HCT116 (cell line): ENCODE measurements at regions not wholly inside any gene's neighbourhood (a gene's known extent, or its start where the extent isn't known, plus 50 kb on each side); places are given as distances from the start of the nearest gene placed in this dataset.

Source experiments
- ATAC-seq: fragments of 200-7000 bp; cut with Tn5 transposase; 2 replicates; pipeline ENCODE4 v1.9.1; 2020; ENCODE audit warnings: mild to moderate bottlenecking, moderate library complexity
- BruUV-seq: library from RNA; stranded (reverse); fragments of 400-500 nt; replicated peaks from 2 replicates; lab custom pipeline; 2021; lab: Mats Ljungman, UMichigan
- CTCF ChIA-PET: fragments of 300-600 bp; sonication (Branson Sonifier 250); formaldehyde crosslinking; loops from one replicate; lab custom pipeline; 2021; ENCODE audit warnings: antibody characterized with exemption; lab: Charles Lee
- POLR2A ChIA-PET: fragments of 300-600, 350-600 bp; sonication (Branson Sonifier 250); formaldehyde crosslinking; loops from one replicate; lab custom pipeline; 2021; ENCODE audit warnings: antibody characterized with exemption; lab: Charles Lee
- RAD21 ChIA-PET, 2 experiments: fragments of 300-600 bp; sonication (Branson Sonifier 250); formaldehyde crosslinking; loops; one replicate each; lab custom pipeline; 2023; ENCODE audit warnings: low total read pairs in 2 of 2; ENCODE audit not compliant: uncharacterized antibody in 2 of 2, unreplicated experiment in 2 of 2, low non-redundant PET in 1 of 2; lab: Charles Lee
- DNase-seq: peaks from one replicate; pipeline ENCODE4 v3.0.0-alpha.2; 2010; ENCODE audit warnings: low read depth, low spot score
- H2AFZ ChIP-seq: fragments of 200-600 bp; shearing (Covaris generic), sonication (generic); 2 replicates; pipeline ENCODE4 v1.6.1; 2017; ENCODE audit warnings: low read depth, mixed run types, mixed read lengths, antibody characterized with exemption, low read length; ENCODE audit not compliant: poor library complexity, severe bottlenecking
- H3K27ac ChIP-seq: 2 replicates; pipeline ENCODE4 v1.5.1; 2012; ENCODE audit warnings: low read depth, low read length
- H3K27me3 ChIP-seq: fragments of 200-600 bp; sonication (generic); 2 replicates; pipeline ENCODE4 v1.6.1; 2016; ENCODE audit warnings: mixed run types, low read length, mixed read lengths; ENCODE audit not compliant: insufficient read depth
- H3K36me3 ChIP-seq, 2 experiments: fragments of 200-500 bp in 1 of 2; fragments of 200-600 bp in 1 of 2; sonication (Bioruptor generic) in 1 of 2; sonication (generic) in 1 of 2; 2 replicates each; pipeline versions ENCODE4 v1.5.1 to v1.6.1; 2014 to 2016; ENCODE audit warnings: low read length in 2 of 2, inconsistent platforms in 1 of 2, mixed read lengths in 1 of 2, mixed run types in 1 of 2; ENCODE audit not compliant: insufficient read depth in 2 of 2, control insufficient read depth in 1 of 2
- H3K4me1 ChIP-seq, 2 experiments: fragments of 200-600 bp in 1 of 2; sonication (generic) in 1 of 2; 2 replicates each; pipeline versions ENCODE4 v1.5.1 to v1.6.1; 2012 to 2017; ENCODE audit warnings: low read length in 2 of 2, inconsistent platforms in 1 of 2, mild to moderate bottlenecking in 1 of 2, mixed read lengths in 1 of 2, mixed run types in 1 of 2, moderate library complexity in 1 of 2; ENCODE audit not compliant: insufficient read depth in 2 of 2, control insufficient read depth in 1 of 2
- H3K4me2 ChIP-seq: fragments of 200-600 bp; sonication (generic); 2 replicates; pipeline ENCODE4 v1.6.1; 2017; ENCODE audit warnings: mixed run types, low read length, mixed read lengths
- H3K4me3 ChIP-seq, 2 experiments: fragments of 200-600 bp in 1 of 2; sonication (generic) in 1 of 2; replicated peaks in 1 of 2; 2 replicates each; pipeline ENCODE4 v1.5.1; 2011 to 2016; ENCODE audit warnings: low read length in 2 of 2, control low read depth in 1 of 2, low read depth in 1 of 2, mild to moderate bottlenecking in 1 of 2, mixed read lengths in 1 of 2, mixed run types in 1 of 2
- H3K79me2 ChIP-seq: fragments of 200-600 bp; sonication (generic); 2 replicates; pipeline ENCODE4 v1.6.1; 2017; ENCODE audit warnings: mild to moderate bottlenecking, mixed run types, low read length, moderate library complexity, mixed read lengths; ENCODE audit not compliant: insufficient read depth
- H3K9ac ChIP-seq: fragments of 200-600 bp; sonication (generic); 2 replicates; pipeline ENCODE4 v1.6.1; 2016; ENCODE audit warnings: low read length, mixed read lengths
- H3K9me2 ChIP-seq: fragments of 200-600 bp; sonication (generic), shearing (Covaris generic); 2 replicates; pipeline ENCODE4 v1.6.1; 2017; ENCODE audit warnings: mixed run types, mild to moderate bottlenecking, moderate library complexity; ENCODE audit not compliant: insufficient read depth
- H3K9me3 ChIP-seq, 2 experiments: fragments of 200-500 bp in 1 of 2; fragments of 200-600 bp in 1 of 2; sonication (Bioruptor generic) in 1 of 2; sonication (generic) in 1 of 2; 2 replicates each; pipeline ENCODE4 v1.6.1; 2014 to 2017; ENCODE audit warnings: low read length in 2 of 2, mixed read lengths in 2 of 2, inconsistent platforms in 1 of 2, low read depth in 1 of 2, mild to moderate bottlenecking in 1 of 2, mixed run types in 1 of 2, moderate library complexity in 1 of 2; ENCODE audit not compliant: control insufficient read depth in 1 of 2, insufficient read depth in 1 of 2
- H4K20me1 ChIP-seq: fragments of 200-600 bp; sonication (generic), shearing (Covaris generic); 2 replicates; pipeline ENCODE4 v1.6.1; 2017; ENCODE audit warnings: mixed run types, mild to moderate bottlenecking, moderate library complexity; ENCODE audit not compliant: insufficient read depth
- ATF3 ChIP-seq: IDR thresholded peaks from 2 replicates; pipeline ENCODE4 v1.6.1; 2012
- CBX3 ChIP-seq: IDR thresholded peaks from 2 replicates; pipeline ENCODE4 v1.6.1; 2012; ENCODE audit warnings: low read depth
- CTCF ChIP-seq, 3 experiments: fragments of 200-600 bp in 1 of 3; sonication (generic) in 1 of 3; IDR thresholded peaks in 2 of 3; conservative IDR thresholded peaks in 1 of 3; 2 replicates each; pipeline ENCODE4 v1.5.1; 2012 to 2017; ENCODE audit warnings: low read depth in 2 of 3, low read length in 2 of 3, antibody characterized with exemption in 1 of 3, borderline replicate concordance in 1 of 3, control low read depth in 1 of 3, mild to moderate bottlenecking in 1 of 3, mixed read lengths in 1 of 3, mixed run types in 1 of 3, moderate library complexity in 1 of 3; ENCODE audit not compliant: insufficient read depth in 1 of 3
- EGR1 ChIP-seq: IDR thresholded peaks from 2 replicates; pipeline ENCODE4 v1.6.1; 2012; ENCODE audit warnings: low read depth
- ELF1 ChIP-seq: IDR thresholded peaks from 2 replicates; pipeline ENCODE4 v1.6.1; 2012; ENCODE audit warnings: low read depth, borderline replicate concordance
- EZH2 ChIP-seq: fragments of 200-600 bp; sonication (generic); IDR thresholded peaks from 2 replicates; pipeline ENCODE4 v1.6.1; 2017; ENCODE audit warnings: antibody characterized with exemption, mixed run types
- EZH2phosphoT487 ChIP-seq: fragments of 200-600 bp; IDR thresholded peaks from 2 replicates; pipeline ENCODE4 v1.6.1; 2018; ENCODE audit warnings: antibody characterized with exemption, borderline replicate concordance
- JUND ChIP-seq: IDR thresholded peaks from 2 replicates; pipeline ENCODE4 v1.6.1; 2012
- MAX ChIP-seq: IDR thresholded peaks from 2 replicates; pipeline ENCODE4 v1.6.1; 2012
- RAD21 ChIP-seq: IDR thresholded peaks from 2 replicates; pipeline ENCODE4 v1.6.1; 2012; ENCODE audit warnings: low read depth, mild to moderate bottlenecking
- REST ChIP-seq: IDR thresholded peaks from 2 replicates; pipeline ENCODE4 v1.6.1; 2012; ENCODE audit warnings: low read depth
- SIN3A ChIP-seq: IDR thresholded peaks from 2 replicates; pipeline ENCODE4 v1.6.1; 2012; ENCODE audit warnings: low read depth
- TCF7L2 ChIP-seq: IDR thresholded peaks from 2 replicates; pipeline ENCODE4 v1.7.0; 2011; ENCODE audit warnings: borderline replicate concordance, inconsistent platforms; ENCODE audit not compliant: insufficient read depth, insufficient read length; ENCODE audit errors: extremely low read depth
- ZFX ChIP-seq: fragments of 450-650 bp; IDR thresholded peaks from 2 replicates; pipeline ENCODE4 v1.6.1; 2017
- ZNF274 ChIP-seq: fragments of 200-500 bp; sonication (Bioruptor generic); IDR thresholded peaks from 2 replicates; pipeline ENCODE4 v1.6.1; 2014; ENCODE audit warnings: mild to moderate bottlenecking, low read depth, low read length, inconsistent platforms
- intact Hi-C: fragments of 100-400 bp; cut with micrococcal nuclease; formaldehyde crosslinking; loops from 2 replicates; pipeline ENCODE4 v1.10.0; 2022

GRCh38 chr11:45026835-45027234, 76.2 kb upstream of the TP53I11 start:
- no peaks in the 10 kb centered on the region for H3K79me2 ChIP-seq
- H3K27me3 ChIP-seq, result peaks cover 14% of the 10 kb centered on the region
- BruUV-seq, result no TSS peak
- TF ChIP-seq ZFX (no peak), CTCF (IDR thresholded peaks at IDR 0.05 in 2 of 3, conservative IDR thresholded peaks at IDR 0.05 in 1 of 3; ENCODE audit: borderline replicate concordance in 1 of 3, insufficient read depth in 1 of 3, low read depth in 2 of 3, low read length in 2 of 3) (no peak), MAX (no peak), TCF7L2 (no peak), ZNF274 (no peak), EGR1 (no peak), EZH2phosphoT487 (no peak), ATF3 (no peak), REST (no peak), SIN3A (no peak), RAD21 (no peak), EZH2 (no peak), CBX3 (no peak), JUND (no peak), ELF1 (no peak)
- no peak overlapping the region for H3K27ac ChIP-seq
- intact Hi-C loops, result no loop called here
- H3K4me1 ChIP-seq, result no peaks in the 10 kb centered on the region
- CTCF ChIA-PET, result no interaction called here
- POLR2A ChIA-PET, result no interaction called here
- no peaks in the 10 kb centered on the region for H3K9me2 ChIP-seq
- H2AFZ ChIP-seq, result no peak overlapping the region
- H3K4me2 ChIP-seq, result no peak overlapping the region
- H3K36me3 ChIP-seq, result no peaks in the 10 kb centered on the region
- no peak overlapping the region for H3K9ac ChIP-seq
- H3K9me3 ChIP-seq, result no peaks in the 10 kb centered on the region
- DNase-seq (no peak), ATAC-seq (no peak)
- no peaks in the 10 kb centered on the region for H4K20me1 ChIP-seq
- RAD21 ChIA-PET, result no interaction called here
- H3K4me3 ChIP-seq, result no peak overlapping the region
